Caco-2 (cell line): ENCODE measurements at regions not wholly inside any gene's neighbourhood (a gene's known extent, or its start where the extent isn't known, plus 50 kb on each side); places are given as distances from the start of the nearest gene placed in this dataset.

Experiments used
- BruUV-seq: library from RNA; stranded (reverse); fragments of 400-500 nt; replicated peaks from 2 replicates; lab custom pipeline; 2021; lab: Mats Ljungman, UMichigan
- CTCF ChIA-PET: fragments of 300-600 bp; sonication (Branson Sonifier 250); formaldehyde crosslinking; loops from one replicate; lab custom pipeline; 2022; ENCODE audit warnings: antibody characterized with exemption; lab: Charles Lee
- POLR2A ChIA-PET: fragments of 300-600 bp; sonication (Branson Sonifier 250); formaldehyde crosslinking; loops from one replicate; lab custom pipeline; 2022; ENCODE audit warnings: antibody characterized with exemption; lab: Charles Lee
- DNase-seq, 2 experiments: peaks; one replicate each; pipeline versions ENCODE4 v3.0.0 to v3.0.0-alpha.2; 2020 to 2022
- H3K27me3 ChIP-seq: replicated peaks from 2 replicates; pipeline ENCODE4 v1.6.0; 2011; ENCODE audit warnings: low read length; ENCODE audit not compliant: control insufficient read depth, insufficient read depth
- H3K36me3 ChIP-seq: 2 replicates; pipeline ENCODE4 v1.5.1; 2011; ENCODE audit warnings: low read length; ENCODE audit not compliant: control insufficient read depth, insufficient read depth
- H3K4me1 ChIP-seq: fragments of 250-450 bp; sonication (Bioruptor Pico); 2 replicates; pipeline ENCODE4 v1.5.1; 2020; ENCODE audit warnings: mild to moderate bottlenecking
- H3K4me3 ChIP-seq: 2 replicates; pipeline ENCODE4 v1.5.1; 2011; ENCODE audit warnings: low read depth, mild to moderate bottlenecking, control low read depth, low read length
- H3K9me3 ChIP-seq: fragments of 250-450 bp; sonication (Bioruptor Pico); 2 replicates; pipeline ENCODE4 v1.5.1; 2020; ENCODE audit warnings: mild to moderate bottlenecking, moderate library complexity
- H3K27ac Mint-ChIP-seq: one replicate; pipeline ENCODE4 v1.8.0; 2022; ENCODE audit warnings: mixed read lengths; ENCODE audit not compliant: unreplicated experiment
- H3K27me3 Mint-ChIP-seq: one replicate; pipeline ENCODE4 v1.8.0; 2022; ENCODE audit warnings: mixed read lengths; ENCODE audit not compliant: insufficient read depth, unreplicated experiment
- H3K36me3 Mint-ChIP-seq: one replicate; pipeline ENCODE4 v1.8.0; 2022; ENCODE audit warnings: mild to moderate bottlenecking, mixed read lengths; ENCODE audit not compliant: insufficient read depth, unreplicated experiment
- H3K4me1 Mint-ChIP-seq: one replicate; pipeline ENCODE4 v1.8.0; 2022; ENCODE audit warnings: low read depth, mixed read lengths; ENCODE audit not compliant: unreplicated experiment
- H3K4me3 Mint-ChIP-seq: one replicate; pipeline ENCODE4 v1.8.0; 2022; ENCODE audit warnings: mild to moderate bottlenecking, moderate library complexity, mixed read lengths; ENCODE audit not compliant: unreplicated experiment
- H3K9me3 Mint-ChIP-seq: one replicate; pipeline ENCODE4 v1.8.0; 2022; ENCODE audit warnings: mixed read lengths; ENCODE audit not compliant: unreplicated experiment
- CTCF ChIP-seq, 2 experiments: fragments of 200-600 bp in 1 of 2; IDR thresholded peaks; 1 replicate in 1 of 2; 2 replicates in 1 of 2; pipeline versions ENCODE4 v1.5.1 to v1.8.0; 2011 to 2022; ENCODE audit warnings: antibody characterized with exemption in 1 of 2, control low read depth in 1 of 2, inconsistent platforms in 1 of 2, low read depth in 1 of 2, low read length in 1 of 2, mild to moderate bottlenecking in 1 of 2, moderate library complexity in 1 of 2; ENCODE audit not compliant: insufficient read depth in 1 of 2, severe bottlenecking in 1 of 2, unreplicated experiment in 1 of 2
- intact Hi-C: fragments of 100-400 bp; cut with micrococcal nuclease; formaldehyde crosslinking; loops from one replicate; pipeline ENCODE4 v1.10.0; 2022; ENCODE audit not compliant: unreplicated experiment

GRCh38 chr9:109953813-109954497, 174.0 kb downstream of the PALM2AKAP2 start:
- Histone ChIP-seq H3K4me1 (no peaks in the 10 kb centered on the region), H3K36me3 (no peaks in the 10 kb centered on the region), H3K9me3 (no peaks in the 10 kb centered on the region), H3K27me3 (peaks cover 1% of the 10 kb centered on the region; the same call in 1 of the 2 replicates), H3K4me3 (no peak overlapping the region)
- CTCF ChIA-PET, result no interaction called here
- H3K4me3 Mint-ChIP-seq, result no peak overlapping the region
- no peaks in the 10 kb centered on the region for H3K9me3 Mint-ChIP-seq
- H3K36me3 Mint-ChIP-seq, result no peaks in the 10 kb centered on the region
- no peaks in the 10 kb centered on the region for H3K4me1 Mint-ChIP-seq
- POLR2A ChIA-PET, result no interaction called here
- peak in 1 of 2 experiments; percentile 21 for TF ChIP-seq CTCF (IDR thresholded peaks at IDR 0.05; ENCODE audit: insufficient read depth in 1 of 2, low read depth in 1 of 2, low read length in 1 of 2, severe bottlenecking in 1 of 2, unreplicated experiment in 1 of 2)
- intact Hi-C loops, result no loop called here
- no TSS peak for BruUV-seq
- DNase-seq, result no peak
- peaks cover 4% of the 10 kb centered on the region for H3K27me3 Mint-ChIP-seq
- H3K27ac Mint-ChIP-seq, result no peak overlapping the region

GRCh38 chr9:109956717-109957440, 176.9 kb downstream of the PALM2AKAP2 start:
- H3K4me1 ChIP-seq, result no peaks in the 10 kb centered on the region
- ChIA-PET CTCF (interaction anchor here (1.0 kb wide), 1 partner anchor 12 kb away, joined by 3 read pairs; no protein-coding TSS in a partner anchor), POLR2A (no interaction called here)
- no peak overlapping the region for H3K4me3 ChIP-seq
- no peaks in the 10 kb centered on the region for H3K4me1 Mint-ChIP-seq
- H3K36me3 Mint-ChIP-seq, result no peaks in the 10 kb centered on the region
- no peaks in the 10 kb centered on the region for H3K36me3 ChIP-seq
- no peak for TF ChIP-seq CTCF (IDR thresholded peaks at IDR 0.05; ENCODE audit: insufficient read depth in 1 of 2, low read depth in 1 of 2, low read length in 1 of 2, severe bottlenecking in 1 of 2, unreplicated experiment in 1 of 2)
- no TSS peak for BruUV-seq
- H3K4me3 Mint-ChIP-seq, result no peak overlapping the region
- H3K27me3 Mint-ChIP-seq, result peaks cover 9% of the 10 kb centered on the region
- intact Hi-C loops, result no loop called here
- no peak for DNase-seq
- peaks cover 1% of the 10 kb centered on the region; the same call in 1 of the 2 replicates for H3K27me3 ChIP-seq
- no peak overlapping the region for H3K27ac Mint-ChIP-seq
- H3K9me3 ChIP-seq, result no peaks in the 10 kb centered on the region
- H3K9me3 Mint-ChIP-seq, result no peaks in the 10 kb centered on the region

GRCh38 chr9:109959679-109960078, 179.7 kb downstream of the PALM2AKAP2 start:
- BruUV-seq, result no TSS peak
- Mint-ChIP-seq H3K4me3 (no peak overlapping the region), H3K9me3 (no peaks in the 10 kb centered on the region), H3K27ac (no peak overlapping the region), H3K27me3 (peaks cover 9% of the 10 kb centered on the region), H3K36me3 (no peaks in the 10 kb centered on the region), H3K4me1 (no peaks in the 10 kb centered on the region)
- TF ChIP-seq CTCF (IDR thresholded peaks at IDR 0.05; ENCODE audit: insufficient read depth in 1 of 2, low read depth in 1 of 2, low read length in 1 of 2, severe bottlenecking in 1 of 2, unreplicated experiment in 1 of 2), result no peak
- no peaks in the 10 kb centered on the region for H3K36me3 ChIP-seq
- H3K27me3 ChIP-seq, result peaks cover 1% of the 10 kb centered on the region; the same call in 1 of the 2 replicates
- H3K4me1 ChIP-seq, result no peaks in the 10 kb centered on the region
- intact Hi-C loops, result no loop called here
- no peaks in the 10 kb centered on the region for H3K9me3 ChIP-seq
- POLR2A ChIA-PET, result interaction anchor here (0.6 kb wide), 1 partner anchor 10 kb away, joined by 3 read pairs; no protein-coding TSS in a partner anchor
- no peak for DNase-seq
- H3K4me3 ChIP-seq, result no peak overlapping the region
- CTCF ChIA-PET, result no interaction called here
